Body of pancreas (tissue), 4 donors: ENCODE measurements at regions not wholly inside any gene's neighbourhood (a gene's known extent, or its start where the extent isn't known, plus 50 kb on each side); places are given as distances from the start of the nearest gene placed in this dataset.

Experiments used
- ATAC-seq: fragments of 150-250 bp; one replicate; pipeline ENCODE4 v1.9.1; 2016
- DNase-seq, 4 donors: peaks; one replicate each; pipeline ENCODE4 v3.0.0-alpha.2; 2019
- H3K27ac ChIP-seq, 4 donors: fragments of 200-600 bp; sonication (generic); 1 replicate in 3 of 4; 2 replicates in 1 of 4; pipeline versions ENCODE4 v1.5.1 to v1.6.1; 2016 to 2019; ENCODE audit warnings: mild to moderate bottlenecking in 1 of 4, mixed read lengths in 1 of 4, moderate library complexity in 1 of 4
- H3K27me3 ChIP-seq, 2 donors: fragments of 200-600 bp; sonication (generic); one replicate each; pipeline ENCODE4 v1.6.0; 2016; ENCODE audit warnings: mild to moderate bottlenecking in 1 of 2
- H3K36me3 ChIP-seq, 2 donors: fragments of 200-600 bp; sonication (generic); replicated peaks in 1 of 2; 2 replicates each; pipeline ENCODE4 v1.5.1; 2016; ENCODE audit warnings: low read depth in 2 of 2; ENCODE audit not compliant: insufficient read depth in 1 of 2
- H3K4me1 ChIP-seq: fragments of 200-600 bp; sonication (generic); one replicate; pipeline ENCODE4 v1.6.0; 2016
- H3K4me3 ChIP-seq, 2 donors: fragments of 200-600 bp; sonication (generic); 1 replicate in 1 of 2; 2 replicates in 1 of 2; pipeline ENCODE4 v1.5.1; 2016 to 2019
- H3K9me3 ChIP-seq, 3 donors: fragments of 200-600 bp; sonication (generic); 1 replicate in 2 of 3; 2 replicates in 1 of 3; pipeline ENCODE4 v1.5.1; 2016
- CTCF ChIP-seq, 7 experiments: fragments of 450-650 bp in 4 of 7; fragments of 200-600 bp in 3 of 7; sonication (generic) in 3 of 7; IDR thresholded peaks; one replicate each; pipeline ENCODE4 v1.5.1; 2016 to 2019; ENCODE audit warnings: antibody characterized with exemption in 7 of 7
- POLR2A ChIP-seq, 3 donors: fragments of 450-650 bp; IDR thresholded peaks; one replicate each; pipeline ENCODE4 v1.6.1; 2016; ENCODE audit warnings: antibody characterized with exemption in 3 of 3, mild to moderate bottlenecking in 2 of 3
- WGBS, 2 donors: methylation state at CpG; one replicate each; pipeline ENCODE4 v1.1.5; 2017; 5-methylcytosine and 5-hydroxymethylcytosine counted together
- intact Hi-C: fragments of 100-400 bp; cut with DNase I; formaldehyde crosslinking; loops from one replicate; pipeline ENCODE4 v1.15.1; 2023

- ATAC-seq (no peak), DNase-seq (no peak)
- TF ChIP-seq CTCF (IDR thresholded peaks at IDR 0.05) (no peak), POLR2A (IDR thresholded peaks at IDR 0.05) (no peak)
- WGBS, 2 donors: 78 to 86% methylated on average over 6 to 21 of the region's 21 CpGs
- Histone ChIP-seq H3K9me3 (no peaks in the 10 kb centered on the region), H3K27me3 (no peaks in the 10 kb centered on the region), H3K27ac (no peak overlapping the region), H3K36me3 (no peaks in the 10 kb centered on the region), H3K4me3 (no peak overlapping the region), H3K4me1 (no peaks in the 10 kb centered on the region)
- intact Hi-C loops: no loop called here
Observed at GRCh38 chr10:81570878-81571794, 303.9 kb upstream of the NRG3 start.

- no peaks in the 10 kb centered on the region for H3K36me3 ChIP-seq
- ATAC-seq: no peak
- H3K4me3 ChIP-seq: no peak overlapping the region
- H3K27ac ChIP-seq: no peak overlapping the region
- no peaks in the 10 kb centered on the region for H3K4me1 ChIP-seq
- intact Hi-C loops: no loop called here
- no peak for DNase-seq
- no peak for TF ChIP-seq CTCF (IDR thresholded peaks at IDR 0.05)
- no peak for TF ChIP-seq POLR2A (IDR thresholded peaks at IDR 0.05)
- no peaks in the 10 kb centered on the region for H3K27me3 ChIP-seq
- no peaks in the 10 kb centered on the region for H3K9me3 ChIP-seq
- WGBS, 2 donors: 49 to 66% methylated on average over 3 of the region's 3 CpGs
Observed at GRCh38 chr10:81575036-81575435, 300.0 kb upstream of the NRG3 start.

GRCh38 chr10:81576336-81576735 is 298.7 kb upstream of the NRG3 start:
- intact Hi-C loops: no loop called here
- 67 to 100% methylated on average over 1 to 2 of the region's 2 CpGs for WGBS, 2 donors
- Histone ChIP-seq H3K9me3 (no peaks in the 10 kb centered on the region), H3K27me3 (no peaks in the 10 kb centered on the region), H3K36me3 (no peaks in the 10 kb centered on the region), H3K4me3 (no peak overlapping the region), H3K4me1 (no peaks in the 10 kb centered on the region), H3K27ac (no peak overlapping the region)
- DNase-seq (no peak), ATAC-seq (no peak)
- TF ChIP-seq POLR2A (IDR thresholded peaks at IDR 0.05) (no peak), CTCF (IDR thresholded peaks at IDR 0.05) (no peak)

- DNase-seq (no peak), ATAC-seq (no peak)
- Histone ChIP-seq H3K36me3 (no peaks in the 10 kb centered on the region), H3K9me3 (no peaks in the 10 kb centered on the region), H3K4me3 (no peak overlapping the region), H3K27me3 (no peaks in the 10 kb centered on the region), H3K27ac (no peak overlapping the region), H3K4me1 (no peaks in the 10 kb centered on the region)
- TF ChIP-seq POLR2A (IDR thresholded peaks at IDR 0.05): no peak
- no peak for TF ChIP-seq CTCF (IDR thresholded peaks at IDR 0.05)
- intact Hi-C loops: no loop called here
- 69 to 79% methylated on average over 1 of the region's 1 CpG for WGBS, 2 donors
Observed at GRCh38 chr10:81594991-81595390, 280.0 kb upstream of the NRG3 start.

- H3K9me3 ChIP-seq: no peaks in the 10 kb centered on the region
- ATAC-seq (no peak), DNase-seq (no peak)
- H3K4me1 ChIP-seq: no peaks in the 10 kb centered on the region
- 64 to 71% methylated on average over 2 of the region's 2 CpGs for WGBS, 2 donors
- intact Hi-C loops: no loop called here
- TF ChIP-seq CTCF (IDR thresholded peaks at IDR 0.05): no peak
- no peak for TF ChIP-seq POLR2A (IDR thresholded peaks at IDR 0.05)
- no peaks in the 10 kb centered on the region for H3K27me3 ChIP-seq
- no peak overlapping the region for H3K27ac ChIP-seq
- H3K4me3 ChIP-seq: no peak overlapping the region
- H3K36me3 ChIP-seq: no peaks in the 10 kb centered on the region
Observed at GRCh38 chr10:81600185-81600584, 274.8 kb upstream of the NRG3 start.
